ENCODE measurements at regions not wholly inside any gene's neighbourhood (a gene's known extent, or its start where the extent isn't known, plus 50 kb on each side); places are given as distances from the start of the nearest gene placed in this dataset.
A peak's percentile ranks its signal among the peaks of the same experiment; 100 is the strongest.

- no TSS peak for BruUV-seq (replicated peaks)
- ChIA-PET CTCF (no interaction called here), POLR2A (interaction anchor here (0.7 kb wide), 1 partner anchor 341 kb away, joined by 4 read pairs; no protein-coding TSS in a partner anchor)
- DNase-seq (ENCODE audit: unreplicated experiment) = no peak
- H3K9me3 Mint-ChIP-seq (ENCODE audit: unreplicated experiment) = no peaks in the 10 kb centered on the region
- H3K27ac Mint-ChIP-seq (ENCODE audit: low read depth, unreplicated experiment) = no peak overlapping the region
- TF ChIP-seq CTCF (IDR thresholded peaks at IDR 0.05; ENCODE audit: unreplicated experiment) = no peak
- no peaks in the 10 kb centered on the region for H3K36me3 Mint-ChIP-seq (ENCODE audit: insufficient read depth, unreplicated experiment)
- H3K4me3 Mint-ChIP-seq (ENCODE audit: unreplicated experiment) = no peak overlapping the region
- H3K4me1 Mint-ChIP-seq (ENCODE audit: insufficient read depth, unreplicated experiment) = no peaks in the 10 kb centered on the region
- H3K27me3 Mint-ChIP-seq (ENCODE audit: insufficient read depth, unreplicated experiment) = no peaks in the 10 kb centered on the region
- intact Hi-C loops (cut with micrococcal nuclease) = no loop called here
Observed at GRCh38 chr7:42627101-42627500, 284.8 kb downstream of the C7orf25 start.

DNA sequence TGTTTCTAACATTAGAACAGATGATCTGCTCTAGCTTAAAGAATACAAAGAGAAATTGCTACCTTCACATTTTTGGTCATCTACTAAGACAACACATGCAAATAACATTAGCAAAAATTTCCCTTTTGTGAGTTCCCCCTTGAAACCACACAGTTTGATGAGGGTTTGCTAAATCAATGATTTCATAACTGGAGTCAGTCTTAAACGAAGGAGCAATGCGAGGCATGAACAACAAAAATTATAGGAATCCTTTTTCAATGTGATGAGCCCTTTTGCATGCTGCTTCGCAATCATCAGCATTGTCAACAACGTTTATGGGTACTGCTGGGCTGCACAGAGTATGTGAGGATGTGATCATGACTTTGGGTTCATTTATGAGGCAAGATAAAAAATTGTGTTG lies 286.4 kb downstream of the C7orf25 start:
- POLR2A ChIA-PET = interaction anchor here (0.6 to 1.0 kb wide), 3 partner anchors 8 to 613 kb away, joined by 3 to 4 read pairs (median 3); no protein-coding TSS in a partner anchor
- BruUV-seq (replicated peaks) = no TSS peak

DNA sequence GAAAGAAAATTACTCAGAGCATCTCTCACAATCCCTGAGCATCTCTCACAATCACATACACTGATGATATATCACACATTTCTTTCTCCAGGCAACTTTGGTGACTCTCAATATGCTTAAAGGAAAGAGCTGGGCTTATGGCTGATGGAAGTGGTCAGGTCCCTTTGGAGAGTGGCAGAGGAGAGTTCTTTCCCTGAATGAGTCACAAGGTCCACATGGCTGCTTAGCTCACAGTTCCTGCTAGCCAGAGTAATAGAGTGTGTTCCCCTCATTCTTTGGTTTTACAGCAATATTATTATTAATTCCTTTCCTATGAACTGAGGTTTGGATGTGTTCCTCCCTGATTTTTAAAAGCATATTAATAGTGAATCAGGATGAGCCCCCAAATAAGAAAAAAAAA lies 287.4 kb downstream of the C7orf25 start:
- Mint-ChIP-seq H3K27ac (ENCODE audit: low read depth, unreplicated experiment) (no peak overlapping the region), H3K36me3 (ENCODE audit: insufficient read depth, unreplicated experiment) (no peaks in the 10 kb centered on the region), H3K27me3 (ENCODE audit: insufficient read depth, unreplicated experiment) (no peaks in the 10 kb centered on the region), H3K9me3 (ENCODE audit: unreplicated experiment) (no peaks in the 10 kb centered on the region), H3K4me3 (ENCODE audit: unreplicated experiment) (no peak overlapping the region), H3K4me1 (ENCODE audit: insufficient read depth, unreplicated experiment) (no peaks in the 10 kb centered on the region)
- BruUV-seq (replicated peaks) = no TSS peak
- intact Hi-C loops (cut with micrococcal nuclease) = no loop called here
- peak; percentile 9 for DNase-seq (ENCODE audit: unreplicated experiment)
- CTCF ChIA-PET = interaction anchor here (0.6 to 0.7 kb wide), 3 partner anchors 486 to 556 kb away, joined by 3 to 5 read pairs (median 3); no protein-coding TSS in a partner anchor
- POLR2A ChIA-PET = interaction anchor here (0.7 kb wide), 2 partner anchors 286 to 612 kb away, joined by 3 to 4 read pairs; no protein-coding TSS in a partner anchor
- no peak for TF ChIP-seq CTCF (IDR thresholded peaks at IDR 0.05; ENCODE audit: unreplicated experiment)

More for the DNA sequence above, 286.4 kb downstream of the C7orf25 start:
- Mint-ChIP-seq H3K4me3 (ENCODE audit: unreplicated experiment) (no peak overlapping the region), H3K36me3 (ENCODE audit: insufficient read depth, unreplicated experiment) (no peaks in the 10 kb centered on the region), H3K4me1 (ENCODE audit: insufficient read depth, unreplicated experiment) (no peaks in the 10 kb centered on the region), H3K27me3 (ENCODE audit: insufficient read depth, unreplicated experiment) (no peaks in the 10 kb centered on the region), H3K27ac (ENCODE audit: low read depth, unreplicated experiment) (no peak overlapping the region), H3K9me3 (ENCODE audit: unreplicated experiment) (no peaks in the 10 kb centered on the region)
- intact Hi-C loops (cut with micrococcal nuclease) = no loop called here
- no peak for TF ChIP-seq CTCF (IDR thresholded peaks at IDR 0.05; ENCODE audit: unreplicated experiment)
- CTCF ChIA-PET = interaction anchor here (0.6 to 0.8 kb wide), 2 partner anchors 32 to 487 kb away, joined by 4 to 5 read pairs; no protein-coding TSS in a partner anchor
- DNase-seq (ENCODE audit: unreplicated experiment) = no peak

- DNase-seq (ENCODE audit: unreplicated experiment) = no peak
- no peaks in the 10 kb centered on the region for H3K36me3 Mint-ChIP-seq (ENCODE audit: insufficient read depth, unreplicated experiment)
- H3K9me3 Mint-ChIP-seq (ENCODE audit: unreplicated experiment) = no peaks in the 10 kb centered on the region
- H3K27me3 Mint-ChIP-seq (ENCODE audit: insufficient read depth, unreplicated experiment) = no peaks in the 10 kb centered on the region
- no TSS peak for BruUV-seq (replicated peaks)
- TF ChIP-seq CTCF (IDR thresholded peaks at IDR 0.05; ENCODE audit: unreplicated experiment) = no peak
- intact Hi-C loops (cut with micrococcal nuclease) = no loop called here
- H3K4me3 Mint-ChIP-seq (ENCODE audit: unreplicated experiment) = no peak overlapping the region
- no peak overlapping the region for H3K27ac Mint-ChIP-seq (ENCODE audit: low read depth, unreplicated experiment)
- peaks cover 5% of the 10 kb centered on the region for H3K4me1 Mint-ChIP-seq (ENCODE audit: insufficient read depth, unreplicated experiment)
- ChIA-PET CTCF (interaction anchor here (0.7 kb wide), 1 partner anchor 69 kb away, joined by 4 read pairs; no protein-coding TSS in a partner anchor), POLR2A (no interaction called here)
Observed at GRCh38 chr7:42621543-42622219, 290.2 kb downstream of the C7orf25 start.
